T-helper 9 cell (primary cell): ENCODE measurements at regions not wholly inside any gene's neighbourhood (a gene's known extent, or its start where the extent isn't known, plus 50 kb on each side); places are given as distances from the start of the nearest gene placed in this dataset.

Experiments
- DNase-seq: peaks from one replicate; pipeline ENCODE4 v3.0.0-alpha.2; 2020

DNA sequence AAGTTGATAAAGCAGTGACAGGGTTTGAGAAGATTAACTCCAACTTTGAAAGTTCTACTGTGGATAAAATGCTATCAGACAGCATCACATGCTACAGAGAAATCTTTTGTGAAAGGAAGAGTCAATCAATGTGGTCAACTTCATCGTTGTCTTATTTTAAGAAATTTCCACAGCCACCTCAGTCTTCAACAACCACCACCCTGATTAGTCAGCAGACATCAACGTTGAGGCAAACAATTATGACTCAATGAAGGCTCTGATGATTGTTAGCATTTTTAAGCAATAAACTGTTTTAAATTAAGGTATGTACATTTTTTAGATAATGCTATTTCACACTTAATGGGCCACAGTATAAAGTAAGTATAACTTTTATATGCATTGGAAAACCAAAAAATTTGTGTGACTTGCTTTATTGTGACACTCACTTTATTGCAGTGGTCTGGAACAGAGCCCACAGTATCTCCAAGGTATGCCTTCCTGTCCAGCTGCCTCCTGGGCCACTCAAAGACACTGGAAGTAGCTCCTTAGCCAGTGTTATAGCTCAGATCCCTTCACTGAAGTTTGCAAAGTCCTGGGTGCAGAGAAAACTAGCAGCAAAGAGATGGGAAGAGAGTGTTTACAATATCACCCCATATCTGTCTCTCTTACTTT is 293.1 kb downstream of the ARHGAP12 start:
- DNase-seq, result no peak

DNA sequence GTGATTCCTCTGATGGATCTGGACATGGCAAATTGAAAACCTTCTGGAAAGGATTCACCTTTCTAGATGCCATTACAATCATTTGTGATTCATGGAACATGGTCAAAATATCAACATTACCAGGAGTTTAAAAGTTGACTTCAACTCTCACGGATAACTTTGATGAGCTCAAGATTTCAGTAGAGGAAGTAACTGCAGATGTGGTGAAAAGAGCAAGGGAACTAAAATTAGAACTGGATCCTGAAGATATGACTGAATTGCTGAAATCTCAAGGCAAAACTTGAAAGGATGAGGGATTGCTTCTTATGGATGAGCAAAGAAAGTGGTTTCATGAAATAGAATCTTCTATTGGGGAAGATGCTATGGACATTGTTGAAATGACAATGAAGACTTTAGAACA is 293.6 kb downstream of the ARHGAP12 start:
- no peak for DNase-seq

DNA sequence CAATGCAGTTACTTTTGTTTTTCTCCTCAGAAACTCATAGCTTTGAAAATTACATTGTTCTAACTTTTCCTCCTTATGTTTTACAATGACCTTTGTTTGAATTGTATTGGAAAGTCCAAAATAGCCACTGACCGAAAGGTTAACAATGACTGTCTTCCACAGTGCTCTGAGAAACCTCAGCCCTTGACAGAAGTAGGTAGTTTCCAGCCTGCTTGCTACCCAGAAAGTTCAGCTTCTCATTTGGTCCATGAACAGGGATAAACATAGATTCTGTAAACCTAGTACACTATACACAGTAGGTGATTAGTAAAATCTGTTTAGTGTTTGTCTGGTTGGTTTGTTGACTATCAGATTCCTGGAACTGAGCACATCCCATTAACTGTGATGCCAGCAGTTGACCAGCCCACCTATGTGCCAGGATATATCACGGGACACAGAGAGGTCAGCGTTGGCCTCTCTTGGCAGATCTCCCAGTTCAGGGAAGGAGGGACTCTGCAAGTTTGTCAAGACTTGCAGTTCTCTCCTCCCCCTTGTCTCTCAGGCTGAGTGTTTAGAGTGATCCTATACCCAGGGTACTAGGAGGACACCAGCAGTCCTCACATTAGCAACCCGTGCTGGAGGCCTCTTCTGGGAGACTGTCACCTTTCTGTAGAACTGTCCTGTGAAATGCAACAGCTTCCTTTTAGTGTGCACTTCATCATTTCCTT is 297.6 kb downstream of the ARHGAP12 start:
- no peak for DNase-seq

DNA sequence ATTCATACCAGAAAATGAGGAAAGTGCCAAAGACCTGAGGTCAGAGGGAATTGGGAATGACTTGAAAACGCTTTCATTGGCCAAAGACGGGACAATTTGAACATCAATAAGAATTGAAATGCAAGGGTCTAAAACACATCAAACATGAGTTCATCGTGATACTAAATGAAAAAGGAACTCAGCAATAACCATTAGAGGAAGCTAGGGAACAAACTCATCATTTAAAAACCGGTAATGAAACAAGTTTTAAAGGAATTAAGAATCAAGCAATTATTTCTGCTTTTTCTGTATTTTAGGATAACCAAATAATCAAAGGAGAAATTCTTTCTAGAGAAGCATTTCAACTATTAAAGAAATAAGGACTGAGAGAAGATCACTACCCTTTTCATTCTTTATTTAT is 303.1 kb downstream of the ARHGAP12 start:
- no peak for DNase-seq

DNA sequence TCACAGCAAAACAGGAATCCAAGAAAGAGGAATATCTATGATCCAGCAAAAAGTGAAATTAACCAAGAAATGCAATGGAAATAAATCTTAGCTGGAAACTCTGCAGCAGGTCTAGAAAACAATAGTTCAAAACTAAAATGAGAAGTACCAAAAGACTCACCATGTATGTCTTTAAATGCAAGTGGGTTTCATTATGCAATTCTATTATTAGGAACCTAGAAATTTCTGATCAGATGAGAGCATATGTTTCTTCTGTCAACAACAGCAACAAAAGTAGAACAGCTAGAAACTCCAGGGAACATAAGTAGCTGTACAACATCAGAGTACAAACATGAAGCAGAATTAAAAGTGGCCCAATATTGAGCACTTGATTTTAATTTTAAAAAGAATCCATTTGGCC is 304.0 kb downstream of the ARHGAP12 start:
- no peak for DNase-seq

DNA sequence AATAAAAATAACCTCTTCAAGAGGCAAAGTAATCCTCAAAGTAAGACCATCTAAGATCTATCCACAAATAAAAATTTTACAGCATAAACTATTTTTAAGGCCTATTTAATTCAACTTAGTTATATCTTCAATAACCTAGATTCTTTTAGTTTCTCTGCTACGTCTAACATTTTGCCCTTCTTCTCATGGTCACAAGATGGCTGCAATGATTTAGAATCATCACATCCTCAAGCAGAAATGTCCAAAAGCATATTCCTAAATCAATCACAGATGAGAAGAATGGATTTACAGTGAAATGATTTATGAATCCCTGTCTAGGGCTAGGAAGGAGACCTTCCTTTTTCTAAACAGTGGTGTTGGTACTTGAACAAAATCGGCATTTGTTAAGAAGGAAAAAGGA is 304.7 kb downstream of the ARHGAP12 start:
- no peak for DNase-seq

DNA sequence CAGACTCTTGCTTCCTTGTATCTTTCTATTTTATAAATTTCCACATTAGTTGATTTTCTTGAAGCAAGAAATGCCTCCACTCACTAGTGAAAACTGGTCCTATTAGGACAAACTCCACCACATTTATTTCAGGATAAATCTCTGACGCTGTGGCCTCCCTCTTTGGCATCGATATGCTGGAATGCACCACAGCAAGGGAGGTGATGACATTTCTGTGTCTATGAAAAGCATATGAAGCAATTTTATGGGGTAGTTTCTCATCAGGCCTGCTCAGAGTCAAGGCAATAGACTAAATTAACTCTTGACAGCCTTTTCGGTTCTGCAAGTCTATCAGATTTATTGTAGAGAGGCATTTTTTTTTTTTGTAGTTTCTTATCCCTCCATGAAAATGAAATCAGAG is 304.4 kb downstream of the ZEB1 start:
- no peak for DNase-seq

DNA sequence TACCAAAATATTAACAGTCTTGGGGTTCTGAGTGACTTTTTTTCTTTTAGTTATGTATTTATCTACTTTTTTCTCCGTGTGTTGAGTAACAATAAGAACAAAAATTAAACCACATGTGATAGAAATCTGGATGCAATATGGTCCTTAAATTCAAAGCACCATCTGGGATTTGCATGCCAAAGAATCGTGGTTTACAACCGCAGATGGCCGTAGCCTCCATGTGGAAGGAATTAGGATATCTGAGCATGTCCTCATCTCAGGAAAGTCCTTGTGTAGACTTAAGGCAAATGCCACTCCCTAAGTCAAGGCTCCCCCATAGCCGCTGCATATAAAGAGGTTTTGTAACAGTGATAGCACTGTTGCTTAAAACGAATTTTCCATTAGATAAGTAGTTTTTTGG is 304.0 kb downstream of the ZEB1 start:
- no peak for DNase-seq

DNA sequence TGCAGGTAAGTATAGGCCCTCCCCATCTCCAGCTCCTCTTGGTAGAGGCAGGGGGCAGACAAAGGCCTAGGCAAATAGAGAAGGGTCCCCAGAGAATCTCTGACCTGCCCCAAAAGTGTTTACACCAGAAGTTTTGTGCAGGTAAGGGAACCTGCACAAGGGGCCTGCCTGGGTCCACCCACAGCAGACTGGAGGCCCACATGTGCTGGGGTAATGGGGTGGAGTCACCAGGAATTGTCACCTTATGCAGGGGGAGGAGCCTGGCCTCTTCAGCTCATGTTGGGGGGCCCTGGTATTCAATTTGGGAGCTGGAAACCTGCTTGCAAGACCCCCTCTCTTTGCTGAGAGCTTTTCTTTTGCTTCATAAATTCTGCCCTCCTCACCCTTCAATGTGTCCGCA is 302.7 kb downstream of the ZEB1 start:
- no peak for DNase-seq

DNA sequence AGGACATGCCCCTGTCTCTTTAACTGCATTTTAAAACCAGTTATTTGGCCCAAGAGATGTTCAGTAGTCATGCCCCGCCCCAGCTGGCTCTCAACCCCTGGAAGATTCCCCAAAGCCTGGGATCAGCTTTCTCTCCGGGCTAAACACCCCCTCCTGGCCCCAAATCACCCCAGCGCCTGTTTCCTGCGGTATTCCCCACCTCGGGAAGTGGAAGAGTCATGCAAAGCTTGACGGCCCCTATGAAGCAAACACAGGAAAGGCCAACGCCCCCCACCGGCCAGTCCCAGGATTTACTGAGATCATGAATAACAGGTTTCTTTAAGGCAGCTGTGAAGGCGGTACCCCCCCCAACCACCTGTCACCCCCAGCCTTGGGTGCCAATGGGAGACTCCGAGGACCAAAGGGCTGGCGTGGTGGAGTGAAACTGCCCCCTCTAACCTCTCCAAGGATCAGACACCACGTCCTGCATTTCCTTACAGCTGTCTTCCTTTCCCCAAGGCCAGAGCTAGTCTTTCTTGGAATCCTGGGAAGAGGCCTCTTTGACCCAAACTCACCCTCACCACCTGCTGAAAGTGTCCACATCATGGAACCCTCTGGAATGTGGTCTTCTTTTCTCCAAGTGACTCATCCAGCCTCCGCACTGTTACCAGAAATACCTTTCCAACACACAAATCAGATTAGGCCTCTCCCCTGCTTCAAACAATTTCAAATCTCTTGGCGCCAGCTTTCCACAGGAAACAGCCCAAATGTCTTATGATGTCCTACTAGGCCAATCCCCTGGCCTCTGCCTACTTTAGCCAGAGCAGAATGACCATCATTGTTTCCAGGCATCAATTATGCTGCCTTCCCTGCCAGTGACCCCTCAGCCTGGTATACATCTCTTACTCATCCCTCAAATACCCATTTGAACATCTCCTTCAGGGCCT is 301.5 kb downstream of the ZEB1 start:
- DNase-seq, result no peak

DNA sequence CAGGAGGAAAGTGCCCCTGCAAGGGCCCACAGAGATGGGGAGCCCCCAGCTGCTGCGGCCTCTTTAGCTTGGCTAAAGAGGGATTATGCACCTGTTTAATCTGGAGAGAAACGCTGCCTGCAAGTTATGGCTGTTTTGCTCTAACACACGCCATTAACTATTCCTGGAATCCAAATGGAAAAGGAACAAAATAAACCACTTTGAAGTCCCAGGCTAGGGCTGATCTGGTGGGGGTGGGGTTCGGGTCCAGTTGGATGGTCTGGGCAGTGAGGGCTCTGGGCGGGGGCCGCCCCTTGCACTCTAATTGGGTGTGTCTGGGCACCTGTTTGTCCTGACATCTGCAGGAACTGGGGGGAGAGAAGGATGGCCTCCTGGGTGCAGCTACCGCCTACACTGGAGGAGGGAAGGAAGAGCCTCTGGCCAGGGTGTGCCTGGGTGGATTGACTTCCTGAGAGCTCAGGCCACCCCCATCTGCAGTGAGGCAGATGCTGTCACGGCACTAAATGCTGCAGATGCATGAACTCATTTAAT is 300.6 kb downstream of the ZEB1 start:
- DNase-seq, result no peak

DNA sequence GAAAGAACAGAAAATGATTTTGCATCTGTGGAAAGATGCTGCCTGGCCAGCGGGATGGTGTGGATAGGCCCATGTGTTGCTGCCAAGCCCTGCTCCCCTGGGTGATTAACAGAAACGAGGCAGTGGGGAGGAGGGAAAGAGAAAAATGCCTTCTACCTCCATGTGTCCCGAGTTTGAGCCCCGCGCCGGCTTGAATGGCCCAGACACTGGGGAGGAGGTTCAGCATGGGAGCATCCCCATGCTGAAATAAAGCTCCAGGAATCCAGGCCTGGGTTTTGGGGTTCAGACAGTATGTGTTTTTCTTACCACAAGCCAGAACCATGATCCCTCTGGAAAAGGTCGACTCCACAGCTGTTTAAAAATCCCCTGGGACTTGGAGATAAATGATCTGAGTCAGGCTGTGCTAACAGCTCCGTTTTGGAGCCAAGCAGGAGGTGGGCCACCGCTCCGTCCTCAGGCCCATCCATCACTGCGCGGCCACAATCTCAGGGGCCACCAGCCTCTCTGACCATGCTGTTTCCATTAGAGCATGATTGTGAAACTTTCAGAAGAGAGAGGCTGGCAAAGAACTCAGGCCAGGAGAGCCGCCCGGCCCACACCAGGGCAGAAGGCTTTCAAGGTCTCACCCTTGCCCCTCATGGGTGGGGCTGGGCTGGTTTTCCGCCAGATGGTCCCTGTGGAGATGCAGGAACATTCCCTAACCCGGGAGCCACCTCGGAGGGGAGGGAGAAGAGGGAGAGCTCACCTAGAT is 299.7 kb downstream of the ZEB1 start:
- DNase-seq, result no peak

DNA sequence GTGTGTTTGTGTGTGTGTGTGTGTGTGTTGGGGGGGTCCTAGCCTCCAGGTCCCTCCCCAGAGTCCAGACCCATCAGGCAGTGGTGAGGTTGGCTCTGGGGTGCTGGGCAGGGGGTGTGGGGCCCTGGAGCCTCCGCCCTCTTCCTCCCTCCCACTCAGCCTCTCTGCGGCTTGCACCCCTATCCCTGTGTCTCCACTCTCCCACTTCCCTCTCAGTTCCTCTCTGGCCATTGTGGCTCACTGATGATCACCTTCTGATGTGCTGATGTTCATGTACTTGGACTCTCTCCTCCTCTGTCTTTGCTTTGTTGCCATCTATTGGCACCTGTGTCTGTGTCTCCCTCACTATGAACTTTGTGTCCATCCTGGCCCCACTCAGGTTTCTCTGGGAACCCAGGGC is 298.7 kb downstream of the ZEB1 start:
- no peak for DNase-seq

DNA sequence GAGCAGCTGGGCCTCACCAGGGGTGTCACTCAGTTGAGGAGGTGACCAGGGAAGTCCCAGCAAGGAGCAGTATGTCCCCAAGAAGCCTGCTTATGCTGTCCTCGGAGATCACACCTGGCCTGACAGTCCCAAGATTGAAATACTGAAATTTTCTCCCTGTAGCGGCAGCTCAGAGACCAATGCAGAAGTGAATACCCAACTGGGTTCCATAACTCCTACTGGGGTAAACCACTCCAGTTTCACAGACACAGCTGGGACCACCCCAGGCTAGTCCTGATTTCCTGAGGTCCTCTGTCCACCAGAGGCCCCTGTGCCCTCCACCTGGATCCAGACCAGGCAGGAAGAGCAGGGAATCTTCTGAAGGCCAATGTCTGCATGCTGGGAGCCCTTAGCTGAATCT is 298.1 kb downstream of the ZEB1 start:
- no peak for DNase-seq

DNA sequence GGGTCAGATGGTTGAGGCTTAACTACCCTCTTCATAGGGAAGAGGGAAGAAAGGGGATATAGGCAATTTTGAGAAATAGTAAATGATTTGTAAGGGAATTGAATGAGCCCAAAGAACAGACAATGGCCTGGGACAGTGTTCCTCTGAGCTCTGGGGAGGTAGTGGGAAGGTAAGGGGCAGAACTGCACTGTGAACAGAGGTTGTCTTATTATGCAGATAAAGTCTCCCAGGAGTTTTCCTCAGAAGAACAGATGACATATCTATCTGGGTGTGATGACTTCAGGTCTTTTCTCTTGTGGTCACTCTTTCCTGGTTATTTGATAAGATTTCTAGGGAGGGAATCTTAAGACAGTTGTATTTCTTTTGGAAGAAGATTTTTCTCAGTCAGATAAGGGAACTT is 296.1 kb downstream of the ZEB1 start:
- no peak for DNase-seq

DNA sequence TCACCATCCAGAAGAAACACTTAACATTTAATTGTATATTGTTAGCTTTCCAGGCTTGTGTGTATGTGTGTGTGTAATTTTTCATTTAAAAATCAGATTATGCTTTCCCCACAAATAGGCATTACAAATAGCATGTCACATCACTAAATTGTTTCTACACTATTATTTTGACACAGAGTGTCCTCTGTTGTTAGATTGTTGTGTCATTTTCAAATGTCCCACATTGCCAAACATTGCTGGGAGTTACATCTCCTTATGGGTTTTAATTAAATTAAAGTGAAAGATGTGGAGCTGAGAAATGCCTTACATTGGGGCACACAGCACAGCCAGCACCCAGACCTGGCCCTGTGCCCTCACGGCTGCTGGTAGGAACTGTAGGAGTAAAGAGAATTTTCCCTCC is 295.6 kb downstream of the ZEB1 start:
- no peak for DNase-seq

DNA sequence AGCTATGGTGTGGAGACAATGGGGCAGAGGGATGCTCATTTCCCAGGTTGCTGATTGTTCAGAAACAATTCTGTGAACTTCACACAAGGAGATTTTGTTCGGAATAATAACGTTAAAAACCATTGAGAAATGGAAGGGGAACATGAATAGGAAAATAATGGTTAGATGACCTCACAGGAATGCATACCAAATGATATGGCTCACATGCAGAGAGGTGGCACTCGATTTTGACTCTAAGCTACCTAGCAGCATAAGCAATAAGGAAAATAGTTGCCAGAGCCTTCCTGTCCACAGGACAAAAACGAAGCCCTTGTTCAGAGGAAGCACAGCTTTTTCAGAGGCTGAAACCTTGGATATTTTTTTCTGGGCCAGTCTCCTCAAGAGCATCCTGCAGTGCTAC is 293.1 kb downstream of the ZEB1 start:
- no peak for DNase-seq

DNA sequence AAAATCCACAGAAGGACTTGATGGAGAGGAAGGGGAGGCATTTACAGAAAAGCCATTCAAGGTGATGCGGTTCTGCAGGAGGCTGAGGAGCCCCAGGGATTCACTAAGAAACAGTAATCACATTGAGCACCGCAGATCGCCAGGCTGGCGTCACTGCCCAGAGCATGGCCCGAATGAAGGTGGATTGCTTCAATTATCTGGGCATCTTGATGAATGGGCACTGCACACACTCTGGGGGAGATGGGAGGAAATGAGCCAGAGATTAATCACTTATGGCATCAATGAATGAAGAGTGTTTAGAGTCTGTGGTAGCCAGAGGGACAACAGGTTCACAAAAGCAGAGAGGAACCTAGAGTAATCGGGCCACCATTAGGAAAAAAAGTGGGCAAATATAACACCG is 292.1 kb downstream of the ZEB1 start:
- no peak for DNase-seq

DNA sequence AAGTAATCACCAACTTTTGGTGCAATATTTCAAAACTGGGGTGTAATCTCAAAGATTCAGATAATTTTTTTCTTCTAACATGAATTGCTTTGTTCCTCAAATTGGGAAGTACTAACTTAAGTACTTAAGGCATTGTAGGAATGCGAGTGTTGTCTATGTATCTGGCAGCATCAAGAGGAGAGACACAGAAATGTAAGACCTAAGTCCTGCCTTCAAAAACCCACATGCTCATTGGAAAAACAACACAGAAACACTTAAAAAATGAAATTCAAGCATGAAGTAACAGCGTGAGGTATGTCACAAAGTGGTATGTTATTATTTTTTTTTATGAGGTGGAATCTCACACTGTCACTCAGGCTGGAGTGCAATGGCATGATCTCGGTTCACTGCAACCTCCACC is 288.5 kb downstream of the ZEB1 start:
- no peak for DNase-seq

DNA sequence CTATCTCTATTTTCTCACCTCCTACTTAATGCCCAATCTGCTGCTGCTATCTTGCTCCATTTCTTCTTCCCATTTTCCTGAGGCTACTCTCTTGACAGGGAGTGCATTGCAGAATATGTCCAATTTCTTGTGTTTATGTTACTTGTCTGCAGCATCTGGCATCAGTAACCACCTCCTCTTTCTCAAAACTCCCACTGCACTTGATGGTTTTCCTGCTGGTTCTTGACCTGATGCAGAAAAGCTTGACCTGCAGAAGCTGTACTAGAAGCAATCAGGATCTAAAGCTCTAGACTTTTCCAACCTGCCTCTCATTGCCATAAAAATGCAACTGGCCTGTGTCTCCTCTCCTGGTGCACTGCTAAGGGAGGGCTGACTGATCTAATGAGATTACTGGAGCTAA is 287.8 kb downstream of the ZEB1 start:
- DNase-seq, result no peak

DNA sequence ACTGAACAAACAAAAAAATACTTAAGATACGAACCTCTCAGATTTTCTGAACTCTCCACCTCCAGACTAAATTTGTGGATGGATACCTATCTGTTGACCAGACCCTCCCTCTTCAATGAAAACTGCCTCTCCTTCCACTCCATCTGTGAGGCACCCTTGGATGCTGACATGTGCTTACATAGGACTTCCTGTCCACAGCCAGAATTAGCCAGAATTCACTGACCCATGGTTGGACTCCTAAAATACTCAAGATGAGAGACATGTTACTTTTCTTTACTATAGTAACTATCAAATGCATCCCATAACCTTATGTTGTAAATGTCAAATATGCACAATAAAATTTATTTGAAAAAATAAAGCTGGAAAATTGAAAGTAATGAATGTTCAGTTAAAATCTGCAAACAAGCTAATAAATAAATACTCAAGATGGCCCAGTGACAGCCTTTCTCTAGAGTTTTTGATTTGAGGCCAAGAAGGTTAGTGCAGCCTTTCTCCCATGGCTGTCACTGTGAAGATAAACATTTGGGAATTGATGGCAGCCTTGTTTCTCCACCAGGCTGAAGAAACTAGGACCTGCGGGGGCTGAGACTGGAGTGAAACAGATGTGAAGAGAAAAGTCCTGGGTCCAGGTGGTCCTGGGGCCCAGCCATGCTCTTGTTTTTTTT is 287.0 kb downstream of the ZEB1 start:
- no peak for DNase-seq

DNA sequence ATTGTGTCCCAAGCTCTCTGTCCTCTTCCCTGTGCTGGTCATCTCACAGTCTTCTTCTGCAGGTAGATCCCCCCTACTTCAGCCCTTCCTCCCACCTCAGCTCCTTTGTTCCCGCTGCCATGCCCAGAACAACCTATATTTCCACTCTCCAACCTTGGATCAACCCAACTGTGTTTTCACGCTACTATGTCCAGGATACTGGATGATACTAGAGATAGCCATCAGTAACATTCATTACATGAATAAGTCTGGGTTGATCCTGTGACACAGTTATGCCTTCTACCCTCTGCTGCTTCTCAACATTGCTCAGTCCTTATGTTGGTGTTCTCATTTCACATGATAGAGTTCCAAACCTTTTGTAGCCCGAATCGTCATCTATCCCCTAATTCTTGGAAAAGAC is 286.4 kb downstream of the ZEB1 start:
- DNase-seq, result no peak
